Subcutaneous abdominal adipose tissue (tissue), 5 donors: ENCODE measurements at regions not wholly inside any gene's neighbourhood (a gene's known extent, or its start where the extent isn't known, plus 50 kb on each side); places are given as distances from the start of the nearest gene placed in this dataset.

ENCODE experiments used
- H3K27ac ChIP-seq: one replicate; pipeline ENCODE4 v1.7.0; 2013; ENCODE audit warnings: low read depth, mild to moderate bottlenecking, inconsistent platforms, low read length, moderate library complexity
- H3K27me3 ChIP-seq, 5 donors: one replicate each; pipeline ENCODE4 v1.7.0; 2013; ENCODE audit warnings: low read length in 5 of 5, inconsistent platforms in 1 of 5; ENCODE audit not compliant: control insufficient read depth in 5 of 5, insufficient read depth in 4 of 5
- H3K36me3 ChIP-seq, 5 donors: one replicate each; pipeline ENCODE4 v1.7.0; 2013; ENCODE audit warnings: low read length in 5 of 5; ENCODE audit not compliant: control insufficient read depth in 5 of 5, insufficient read depth in 5 of 5
- H3K4me1 ChIP-seq, 5 donors: one replicate each; pipeline ENCODE4 v1.7.0; 2013; ENCODE audit warnings: low read length in 5 of 5, mild to moderate bottlenecking in 3 of 5, moderate library complexity in 1 of 5; ENCODE audit not compliant: control insufficient read depth in 5 of 5, insufficient read depth in 5 of 5
- H3K4me3 ChIP-seq, 5 donors: one replicate each; pipeline ENCODE4 v1.7.0; 2013; ENCODE audit warnings: low read length in 5 of 5, low read depth in 1 of 5
- H3K9ac ChIP-seq, 5 donors: one replicate each; pipeline ENCODE4 v1.7.0; 2013; ENCODE audit warnings: low read length in 5 of 5, mild to moderate bottlenecking in 4 of 5, moderate library complexity in 3 of 5
- H3K9me3 ChIP-seq, 5 donors: one replicate each; pipeline ENCODE4 v1.7.0; 2013; ENCODE audit warnings: low read length in 5 of 5; ENCODE audit not compliant: control insufficient read depth in 5 of 5
- donor health status: healthy.
- donor health status: healthy.
- donor health status: healthy.
- donor health status: healthy.
- donor health status: healthy.

- no peaks in the 10 kb centered on the region for H3K9me3 ChIP-seq
- no peaks in the 10 kb centered on the region for H3K27me3 ChIP-seq
Measured at GRCh38 chr3:96734273-96735009, 80.0 kb upstream of the EPHA6 start.

GRCh38 chr3:96748139-96748538 is 66.3 kb upstream of the EPHA6 start:
- H3K9me3 ChIP-seq: peaks cover 0 to 9% (median 1%) of the 10 kb centered on the region in 5 donors
- no peaks in the 10 kb centered on the region for H3K4me1 ChIP-seq
- no peaks in the 10 kb centered on the region for H3K36me3 ChIP-seq
- no peak overlapping the region for H3K9ac ChIP-seq
- H3K4me3 ChIP-seq: no peak overlapping the region
- H3K27me3 ChIP-seq: no peaks in the 10 kb centered on the region
- no peak overlapping the region for H3K27ac ChIP-seq

More at GRCh38 chr3:96734273-96735009, 80.0 kb upstream of the EPHA6 start:
- H3K9ac ChIP-seq: no peak overlapping the region
- H3K27ac ChIP-seq: no peak overlapping the region
- H3K4me3 ChIP-seq: no peak overlapping the region
- no peaks in the 10 kb centered on the region for H3K4me1 ChIP-seq
- no peaks in the 10 kb centered on the region for H3K36me3 ChIP-seq

- Histone ChIP-seq H3K4me3 (no peak overlapping the region), H3K27ac (no peak overlapping the region), H3K9me3 (peaks cover 0 to 9% (median 3%) of the 10 kb centered on the region in 5 donors), H3K4me1 (no peaks in the 10 kb centered on the region), H3K36me3 (no peaks in the 10 kb centered on the region), H3K27me3 (no peaks in the 10 kb centered on the region), H3K9ac (no peak overlapping the region)
Measured at GRCh38 chr3:96750094-96750767, 64.2 kb upstream of the EPHA6 start.

- Histone ChIP-seq H3K27ac (no peak overlapping the region), H3K36me3 (no peaks in the 10 kb centered on the region), H3K4me3 (no peak overlapping the region), H3K9me3 (peaks cover 0 to 9% (median 3%) of the 10 kb centered on the region in 5 donors), H3K27me3 (no peaks in the 10 kb centered on the region), H3K4me1 (no peaks in the 10 kb centered on the region), H3K9ac (no peak overlapping the region)
Measured at GRCh38 chr3:96753124-96753523, 61.3 kb upstream of the EPHA6 start.

- Histone ChIP-seq H3K27ac (no peak overlapping the region), H3K27me3 (no peaks in the 10 kb centered on the region), H3K4me3 (no peak overlapping the region), H3K36me3 (no peaks in the 10 kb centered on the region), H3K9ac (no peak overlapping the region), H3K4me1 (no peaks in the 10 kb centered on the region), H3K9me3 (peaks cover 0 to 9% (median 3%) of the 10 kb centered on the region in 5 donors)
Measured at GRCh38 chr3:96754128-96754527, 60.3 kb upstream of the EPHA6 start.

GRCh38 chr3:96755519-96755918 is 58.9 kb upstream of the EPHA6 start:
- no peak overlapping the region for H3K9ac ChIP-seq
- no peaks in the 10 kb centered on the region for H3K27me3 ChIP-seq
- no peaks in the 10 kb centered on the region for H3K4me1 ChIP-seq
- no peak overlapping the region for H3K27ac ChIP-seq
- no peak overlapping the region for H3K4me3 ChIP-seq
- peaks cover 0 to 3% (median 0%) of the 10 kb centered on the region in 5 donors for H3K9me3 ChIP-seq
- no peaks in the 10 kb centered on the region for H3K36me3 ChIP-seq

GRCh38 chr3:96756516-96756915 is 57.9 kb upstream of the EPHA6 start:
- H3K36me3 ChIP-seq: no peaks in the 10 kb centered on the region
- H3K27ac ChIP-seq: no peak overlapping the region
- H3K27me3 ChIP-seq: no peaks in the 10 kb centered on the region
- H3K9me3 ChIP-seq: peaks cover 0 to 3% (median 0%) of the 10 kb centered on the region in 5 donors
- no peak overlapping the region for H3K4me3 ChIP-seq
- H3K4me1 ChIP-seq: no peaks in the 10 kb centered on the region
- no peak overlapping the region for H3K9ac ChIP-seq

GRCh38 chr3:96760956-96761355 is 53.4 kb upstream of the EPHA6 start:
- no peaks in the 10 kb centered on the region for H3K27me3 ChIP-seq

More at GRCh38 chr3:96760956-96761355, 53.4 kb upstream of the EPHA6 start:
- Histone ChIP-seq H3K27ac (no peak overlapping the region), H3K9me3 (no peaks in the 10 kb centered on the region), H3K36me3 (no peaks in the 10 kb centered on the region), H3K9ac (no peak overlapping the region), H3K4me3 (no peak overlapping the region), H3K4me1 (no peaks in the 10 kb centered on the region)
